ENCODE measurements at regions not wholly inside any gene's neighbourhood (a gene's known extent, or its start where the extent isn't known, plus 50 kb on each side); places are given as distances from the start of the nearest gene placed in this dataset.

GRCh38 chr12:19951664-19952063 is 416.7 kb upstream of the PDE3A start:
- intact Hi-C loops (cut with micrococcal nuclease; ENCODE audit: unreplicated experiment): no loop called here
- POLR2A ChIA-PET: interaction anchor here (0.6 to 0.7 kb wide), 2 partner anchors 259 to 833 kb away, joined by 3 to 4 read pairs; no protein-coding TSS in a partner anchor

GRCh38 chr12:19953734-19954133 is 414.6 kb upstream of the PDE3A start:
- DNase-seq (ENCODE audit: low spot score): no peak
- Histone ChIP-seq H2AFZ (ENCODE audit: low read length) (no peak overlapping the region), H3K4me2 (ENCODE audit: low read length) (no peak overlapping the region), H3K4me1 (ENCODE audit: insufficient read depth, low read length, poor library complexity, severe bottlenecking) (no peaks in the 10 kb centered on the region), H3K4me3 (ENCODE audit: low read depth, low read length, poor library complexity, severe bottlenecking) (no peak overlapping the region), H4K20me1 (ENCODE audit: insufficient read depth, low read length) (no peaks in the 10 kb centered on the region), H3K27ac (ENCODE audit: low read depth, low read length, poor library complexity, severe bottlenecking) (no peak overlapping the region), H3K36me3 (ENCODE audit: insufficient read depth, low read length) (no peaks in the 10 kb centered on the region), H3K9me2 (ENCODE audit: insufficient read depth, low read length) (no peaks in the 10 kb centered on the region), H3K79me2 (ENCODE audit: insufficient read depth, low read depth, low read length) (no peaks in the 10 kb centered on the region), H3K9me3 (ENCODE audit: low read length) (no peaks in the 10 kb centered on the region)
- no TSS peak for BruUV-seq (replicated peaks)
- ChIA-PET CTCF (ENCODE audit: unreplicated experiment) (no interaction called here), POLR2A (interaction anchor here (0.8 to 1.2 kb wide), 3 partner anchors 21 to 80 kb away, joined by 3 to 4 read pairs (median 3); no protein-coding TSS in a partner anchor)
- intact Hi-C loops (cut with micrococcal nuclease; ENCODE audit: unreplicated experiment): no loop called here
- TF ChIP-seq EZH2phosphoT487 (IDR thresholded peaks at IDR 0.05; ENCODE audit: borderline replicate concordance, low read depth, low read length) (no peak), CTCF (conservative IDR thresholded peaks at IDR 0.05; ENCODE audit: low read length) (no peak)

More at GRCh38 chr12:19951664-19952063, 416.7 kb upstream of the PDE3A start:
- no peak overlapping the region for H3K27ac ChIP-seq (ENCODE audit: low read depth, low read length, poor library complexity, severe bottlenecking)
- H2AFZ ChIP-seq (ENCODE audit: low read length): no peak overlapping the region
- no peaks in the 10 kb centered on the region for H3K4me1 ChIP-seq (ENCODE audit: insufficient read depth, low read length, poor library complexity, severe bottlenecking)
- H3K4me2 ChIP-seq (ENCODE audit: low read length): no peak overlapping the region
- H3K9me2 ChIP-seq (ENCODE audit: insufficient read depth, low read length): no peaks in the 10 kb centered on the region
- H4K20me1 ChIP-seq (ENCODE audit: insufficient read depth, low read length): no peaks in the 10 kb centered on the region
- no peaks in the 10 kb centered on the region for H3K9me3 ChIP-seq (ENCODE audit: low read length)
- CTCF ChIA-PET (ENCODE audit: unreplicated experiment): no interaction called here
- TF ChIP-seq CTCF (conservative IDR thresholded peaks at IDR 0.05; ENCODE audit: low read length): no peak
- TF ChIP-seq EZH2phosphoT487 (IDR thresholded peaks at IDR 0.05; ENCODE audit: borderline replicate concordance, low read depth, low read length): no peak
- no peaks in the 10 kb centered on the region for H3K36me3 ChIP-seq (ENCODE audit: insufficient read depth, low read length)
- no peak for DNase-seq (ENCODE audit: low spot score)
- no TSS peak for BruUV-seq (replicated peaks)
- H3K4me3 ChIP-seq (ENCODE audit: low read depth, low read length, poor library complexity, severe bottlenecking): no peak overlapping the region
- no peaks in the 10 kb centered on the region for H3K79me2 ChIP-seq (ENCODE audit: insufficient read depth, low read depth, low read length)

GRCh38 chr12:19954163-19954562 is 414.2 kb upstream of the PDE3A start:
- no peaks in the 10 kb centered on the region for H3K9me3 ChIP-seq (ENCODE audit: low read length)
- no peaks in the 10 kb centered on the region for H3K4me1 ChIP-seq (ENCODE audit: insufficient read depth, low read length, poor library complexity, severe bottlenecking)
- intact Hi-C loops (cut with micrococcal nuclease; ENCODE audit: unreplicated experiment): no loop called here
- no peak overlapping the region for H3K4me3 ChIP-seq (ENCODE audit: low read depth, low read length, poor library complexity, severe bottlenecking)
- H2AFZ ChIP-seq (ENCODE audit: low read length): no peak overlapping the region
- H3K9me2 ChIP-seq (ENCODE audit: insufficient read depth, low read length): no peaks in the 10 kb centered on the region
- H3K4me2 ChIP-seq (ENCODE audit: low read length): no peak overlapping the region
- H3K36me3 ChIP-seq (ENCODE audit: insufficient read depth, low read length): no peaks in the 10 kb centered on the region
- no peaks in the 10 kb centered on the region for H3K79me2 ChIP-seq (ENCODE audit: insufficient read depth, low read depth, low read length)
- TF ChIP-seq EZH2phosphoT487 (IDR thresholded peaks at IDR 0.05; ENCODE audit: borderline replicate concordance, low read depth, low read length) (no peak), CTCF (conservative IDR thresholded peaks at IDR 0.05; ENCODE audit: low read length) (no peak)
- no peak overlapping the region for H3K27ac ChIP-seq (ENCODE audit: low read depth, low read length, poor library complexity, severe bottlenecking)
- DNase-seq (ENCODE audit: low spot score): no peak
- CTCF ChIA-PET (ENCODE audit: unreplicated experiment): no interaction called here
- BruUV-seq (replicated peaks): no TSS peak
- POLR2A ChIA-PET: no interaction called here
- H4K20me1 ChIP-seq (ENCODE audit: insufficient read depth, low read length): no peaks in the 10 kb centered on the region
